ENCODE measurements at regions not wholly inside any gene's neighbourhood (a gene's known extent, or its start where the extent isn't known, plus 50 kb on each side); places are given as distances from the start of the nearest gene placed in this dataset.

GRCh38 chr3:124206225-124207055 is 214.5 kb upstream of the ROPN1 start:
- ATAC-seq (replicated peaks) (no peak), DNase-seq (no peak)
- H3K27ac Mint-ChIP-seq: no peak overlapping the region
- H3K9me3 Mint-ChIP-seq: no peaks in the 10 kb centered on the region
- no peaks in the 10 kb centered on the region for H3K36me3 Mint-ChIP-seq
- H3K27me3 Mint-ChIP-seq: peaks cover 19 to 31% of the 10 kb centered on the region in 2 donors
- no peak overlapping the region for H3K4me3 Mint-ChIP-seq
- no peaks in the 10 kb centered on the region for H3K4me1 Mint-ChIP-seq

GRCh38 chr3:124207077-124207476 is 215.2 kb upstream of the ROPN1 start:
- Mint-ChIP-seq H3K9me3 (no peaks in the 10 kb centered on the region), H3K27me3 (peaks cover 19 to 31% of the 10 kb centered on the region in 2 donors), H3K36me3 (no peaks in the 10 kb centered on the region), H3K4me1 (no peaks in the 10 kb centered on the region), H3K4me3 (no peak overlapping the region), H3K27ac (no peak overlapping the region)
- no peak for ATAC-seq (replicated peaks)
- DNase-seq: no peak

DNA sequence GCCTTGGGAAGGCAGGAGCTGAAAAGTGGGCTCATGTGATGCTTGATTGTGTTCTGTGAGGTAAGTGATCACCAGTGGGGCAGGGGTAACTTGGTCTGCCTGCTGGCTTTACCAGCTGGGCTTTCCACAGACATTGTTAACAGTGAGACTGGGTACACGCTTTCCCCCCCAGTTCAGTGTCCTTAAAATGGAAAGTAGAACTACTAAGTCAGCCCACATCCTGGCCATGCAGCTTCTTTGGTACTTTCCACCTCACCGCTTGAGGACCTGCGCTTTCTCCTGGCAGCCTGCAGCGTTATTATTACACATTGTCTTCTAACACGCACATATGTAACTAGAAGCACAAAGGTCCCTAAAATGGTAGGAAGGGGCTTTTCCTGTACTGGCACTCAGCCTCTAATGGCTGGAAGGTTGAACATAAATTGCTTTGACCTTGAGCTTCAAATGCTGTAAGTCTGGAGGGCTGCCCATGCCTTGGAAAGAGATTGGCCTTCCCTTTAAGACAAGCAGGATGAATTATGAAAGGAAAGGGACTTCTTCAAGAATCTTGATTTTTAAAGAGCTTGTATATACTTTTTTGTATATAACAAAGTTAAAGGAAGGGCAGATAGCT is 216.1 kb upstream of the ROPN1 start:
- no peak overlapping the region for H3K4me3 Mint-ChIP-seq
- no peak overlapping the region for H3K27ac Mint-ChIP-seq
- no peaks in the 10 kb centered on the region for H3K9me3 Mint-ChIP-seq
- no peak for DNase-seq
- ATAC-seq (replicated peaks): no peak
- peaks cover 13 to 24% of the 10 kb centered on the region in 2 donors for H3K27me3 Mint-ChIP-seq
- no peaks in the 10 kb centered on the region for H3K4me1 Mint-ChIP-seq
- H3K36me3 Mint-ChIP-seq: no peaks in the 10 kb centered on the region

DNA sequence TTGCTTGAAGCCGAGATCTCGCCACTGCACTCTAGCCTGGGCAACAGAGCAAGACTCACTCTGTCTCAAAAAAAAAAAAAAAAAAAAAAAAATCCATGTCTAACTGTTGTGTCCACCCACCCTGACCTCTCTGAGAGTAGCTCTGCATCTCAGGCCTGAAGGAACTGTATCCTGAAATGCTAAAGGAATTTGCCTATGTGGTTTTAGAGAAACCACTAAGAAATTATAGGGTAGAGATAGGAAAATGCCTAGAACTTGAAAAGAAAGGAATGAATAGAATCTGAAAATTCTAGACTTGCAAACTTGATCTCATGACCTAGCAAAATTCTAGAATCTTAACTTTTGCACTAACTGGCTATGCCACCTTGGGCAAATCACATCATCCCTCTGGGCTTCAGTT is 217.5 kb upstream of the ROPN1 start:
- DNase-seq (no peak), ATAC-seq (replicated peaks) (no peak)
- Mint-ChIP-seq H3K9me3 (no peaks in the 10 kb centered on the region), H3K4me1 (no peaks in the 10 kb centered on the region), H3K27ac (no peak overlapping the region), H3K36me3 (no peaks in the 10 kb centered on the region), H3K4me3 (no peak overlapping the region), H3K27me3 (peaks cover 13 to 21% of the 10 kb centered on the region in 2 donors)

GRCh38 chr3:124210899-124211298 is 219.0 kb upstream of the ROPN1 start:
- H3K4me3 Mint-ChIP-seq: no peak overlapping the region
- H3K4me1 Mint-ChIP-seq: no peaks in the 10 kb centered on the region
- ATAC-seq (replicated peaks): no peak
- H3K9me3 Mint-ChIP-seq: no peaks in the 10 kb centered on the region
- DNase-seq: no peak
- H3K36me3 Mint-ChIP-seq: no peaks in the 10 kb centered on the region
- H3K27ac Mint-ChIP-seq: no peak overlapping the region
- peaks cover 12 to 20% of the 10 kb centered on the region in 2 donors for H3K27me3 Mint-ChIP-seq

- no peak overlapping the region for H3K4me3 Mint-ChIP-seq
- no peak overlapping the region for H3K27ac Mint-ChIP-seq
- no peaks in the 10 kb centered on the region for H3K36me3 Mint-ChIP-seq
- no peaks in the 10 kb centered on the region for H3K9me3 Mint-ChIP-seq
- H3K27me3 Mint-ChIP-seq: peaks cover 6 to 8% of the 10 kb centered on the region in 2 donors
- ATAC-seq (replicated peaks) (no peak), DNase-seq (no peak)
- H3K4me1 Mint-ChIP-seq: no peaks in the 10 kb centered on the region
Observed at GRCh38 chr3:124213641-124214040, 221.7 kb upstream of the ROPN1 start.

- no peaks in the 10 kb centered on the region for H3K9me3 Mint-ChIP-seq
- no peak overlapping the region for H3K4me3 Mint-ChIP-seq
- ATAC-seq (replicated peaks) (no peak), DNase-seq (no peak)
- peaks cover 15 to 22% of the 10 kb centered on the region in 2 donors for H3K27me3 Mint-ChIP-seq
- H3K36me3 Mint-ChIP-seq: no peaks in the 10 kb centered on the region
- no peak overlapping the region for H3K27ac Mint-ChIP-seq
- H3K4me1 Mint-ChIP-seq: no peaks in the 10 kb centered on the region
Observed at GRCh38 chr3:124217542-124217941, 225.6 kb upstream of the ROPN1 start.

- Mint-ChIP-seq H3K27me3 (peaks cover 22 to 36% of the 10 kb centered on the region in 2 donors), H3K4me1 (no peaks in the 10 kb centered on the region), H3K9me3 (no peaks in the 10 kb centered on the region), H3K4me3 (no peak overlapping the region), H3K27ac (no peak overlapping the region), H3K36me3 (no peaks in the 10 kb centered on the region)
- DNase-seq (no peak), ATAC-seq (replicated peaks) (no peak)
Observed at GRCh38 chr3:124221422-124221821, 229.5 kb upstream of the ROPN1 start.

DNA sequence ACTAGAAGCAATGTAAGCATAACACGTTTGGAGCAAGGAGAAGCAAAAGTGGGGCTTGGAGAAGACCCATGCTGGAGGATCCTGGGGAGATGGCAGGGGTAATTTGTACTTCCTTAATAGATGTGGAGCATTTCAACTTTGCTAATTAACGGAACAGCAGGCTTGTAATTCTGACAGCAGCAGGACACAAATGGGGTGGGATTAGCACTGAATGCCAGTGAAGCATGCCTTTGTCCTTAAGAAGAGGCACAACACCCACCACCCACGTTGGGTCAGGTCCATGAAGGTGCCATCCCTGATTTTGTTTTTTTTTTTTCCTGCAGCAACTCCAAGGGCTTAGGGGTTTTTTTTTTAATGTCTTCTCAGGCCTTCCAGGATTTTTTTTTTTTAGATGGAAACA is 231.9 kb upstream of the ROPN1 start:
- no peaks in the 10 kb centered on the region for H3K4me1 Mint-ChIP-seq
- no peak overlapping the region for H3K4me3 Mint-ChIP-seq
- no peaks in the 10 kb centered on the region for H3K36me3 Mint-ChIP-seq
- ATAC-seq (replicated peaks): no peak
- no peak overlapping the region for H3K27ac Mint-ChIP-seq
- peaks cover 0 to 2% of the 10 kb centered on the region in 2 donors for H3K9me3 Mint-ChIP-seq
- no peak for DNase-seq
- H3K27me3 Mint-ChIP-seq: peaks cover 21 to 44% of the 10 kb centered on the region in 2 donors

DNA sequence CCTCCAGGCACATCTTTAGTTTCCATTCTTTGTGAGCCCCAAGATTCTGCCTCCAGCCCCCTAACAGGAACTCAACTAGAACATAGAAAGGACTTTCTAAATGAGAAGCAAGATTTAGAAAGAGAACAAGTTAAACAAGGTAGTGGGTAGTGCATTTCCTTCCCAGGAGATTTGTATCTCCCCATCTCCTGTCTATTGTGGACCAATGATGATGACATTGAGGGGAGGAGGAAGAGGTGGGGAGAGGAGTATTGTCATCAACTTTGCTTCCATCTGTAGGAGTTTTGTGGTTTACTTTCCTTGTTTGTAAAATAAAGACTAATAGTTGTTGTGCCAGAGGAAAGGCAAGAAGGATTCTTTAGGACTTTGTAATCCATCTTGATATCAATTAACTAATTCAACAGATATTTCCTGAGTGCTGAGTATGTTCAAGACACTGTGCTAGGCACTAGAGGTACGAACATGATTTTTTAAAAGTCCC is 235.3 kb upstream of the ROPN1 start:
- no peaks in the 10 kb centered on the region for H3K36me3 Mint-ChIP-seq
- peaks cover 0 to 4% of the 10 kb centered on the region in 2 donors for H3K9me3 Mint-ChIP-seq
- H3K27me3 Mint-ChIP-seq: peaks cover 32 to 42% of the 10 kb centered on the region in 2 donors
- H3K4me1 Mint-ChIP-seq: no peaks in the 10 kb centered on the region
- H3K27ac Mint-ChIP-seq: no peak overlapping the region
- no peak for DNase-seq
- no peak overlapping the region for H3K4me3 Mint-ChIP-seq
- ATAC-seq (replicated peaks): no peak

DNA sequence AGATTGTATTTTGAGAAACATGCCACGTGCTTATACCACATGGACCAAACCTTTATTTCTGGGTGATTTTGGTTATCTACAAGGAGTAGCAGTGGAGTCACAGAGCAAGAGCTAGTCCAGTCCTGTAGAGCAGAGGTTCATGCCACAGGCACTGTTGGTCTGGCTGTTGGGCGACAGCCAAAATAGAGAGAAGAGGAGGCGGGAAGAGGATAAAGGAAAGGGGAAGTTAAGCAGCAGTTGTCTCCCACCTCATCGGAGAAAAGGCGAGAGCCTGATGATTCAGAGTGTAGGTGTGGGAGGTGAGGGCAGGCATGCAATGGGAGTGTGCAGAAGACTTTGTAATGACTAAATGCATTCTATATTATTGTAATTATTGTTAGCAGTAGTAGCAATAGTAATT is 237.5 kb upstream of the ROPN1 start:
- peaks cover 0 to 4% of the 10 kb centered on the region in 2 donors for H3K9me3 Mint-ChIP-seq
- peaks cover 31 to 37% of the 10 kb centered on the region in 2 donors for H3K27me3 Mint-ChIP-seq
- no peak overlapping the region for H3K4me3 Mint-ChIP-seq
- ATAC-seq (replicated peaks) (peak in 1 of 2 donors; percentile 34), DNase-seq (no peak)
- no peaks in the 10 kb centered on the region for H3K4me1 Mint-ChIP-seq
- no peak overlapping the region for H3K27ac Mint-ChIP-seq
- no peaks in the 10 kb centered on the region for H3K36me3 Mint-ChIP-seq

DNA sequence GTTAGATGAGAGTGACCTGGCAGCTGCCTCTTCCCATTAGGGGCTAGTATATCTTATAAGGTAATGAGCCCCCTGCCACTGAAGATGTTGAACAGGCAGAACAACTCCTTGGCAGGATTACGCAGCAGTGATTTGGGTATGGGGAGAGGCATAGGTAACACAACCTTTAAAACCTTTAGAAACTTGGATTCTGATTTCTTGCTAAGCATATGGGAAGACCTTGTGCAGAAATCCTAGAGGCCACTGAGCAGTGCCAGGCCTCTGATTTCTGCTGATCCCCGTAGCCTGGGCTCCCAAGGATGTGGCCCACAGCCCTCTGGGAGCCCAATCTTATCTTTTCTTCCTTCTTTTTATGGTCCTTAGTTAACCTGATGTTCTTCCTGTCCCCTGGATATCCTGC is 237.9 kb upstream of the ROPN1 start:
- Mint-ChIP-seq H3K9me3 (peaks cover 0 to 4% of the 10 kb centered on the region in 2 donors), H3K36me3 (no peaks in the 10 kb centered on the region), H3K27ac (no peak overlapping the region), H3K4me3 (no peak overlapping the region), H3K27me3 (peaks cover 35 to 41% of the 10 kb centered on the region in 2 donors), H3K4me1 (no peaks in the 10 kb centered on the region)
- ATAC-seq (replicated peaks): no peak
- no peak for DNase-seq

GRCh38 chr3:124230432-124230831 is 238.5 kb upstream of the ROPN1 start:
- no peaks in the 10 kb centered on the region for H3K4me1 Mint-ChIP-seq
- H3K27ac Mint-ChIP-seq: no peak overlapping the region
- DNase-seq (no peak), ATAC-seq (replicated peaks) (no peak)
- no peak overlapping the region for H3K4me3 Mint-ChIP-seq
- no peaks in the 10 kb centered on the region for H3K36me3 Mint-ChIP-seq
- H3K9me3 Mint-ChIP-seq: peaks cover 0 to 4% of the 10 kb centered on the region in 2 donors
- peaks cover 36 to 43% of the 10 kb centered on the region in 2 donors for H3K27me3 Mint-ChIP-seq

- DNase-seq: no peak
- no peak for ATAC-seq (replicated peaks)
Observed at GRCh38 chr3:124230998-124231397, 239.1 kb upstream of the ROPN1 start.

DNA sequence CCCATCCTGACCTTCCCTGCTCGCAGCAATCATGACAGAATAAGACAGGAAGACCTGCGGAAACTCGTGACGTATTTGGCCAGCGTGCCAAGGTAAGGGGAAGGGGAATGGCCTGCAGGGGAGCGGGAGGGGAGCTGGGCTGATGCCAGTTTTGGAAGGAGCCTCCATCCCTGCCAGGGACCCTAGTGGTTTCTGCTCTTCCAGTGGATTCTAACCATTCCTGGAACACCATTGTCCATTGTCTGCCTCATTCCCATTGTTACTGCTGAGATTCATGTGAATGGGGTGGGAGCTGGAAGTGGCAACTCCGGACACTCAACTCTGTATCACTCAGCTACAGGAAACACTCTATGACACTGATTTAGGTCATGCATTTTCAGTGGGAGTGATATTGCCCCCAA is 242.9 kb upstream of the ROPN1 start:
- DNase-seq (no peak), ATAC-seq (replicated peaks) (no peak)
- no peaks in the 10 kb centered on the region for H3K4me1 Mint-ChIP-seq
- H3K27ac Mint-ChIP-seq: no peak overlapping the region
- H3K36me3 Mint-ChIP-seq: no peaks in the 10 kb centered on the region
- H3K9me3 Mint-ChIP-seq: no peaks in the 10 kb centered on the region
- H3K4me3 Mint-ChIP-seq: no peak overlapping the region
- peaks cover 36 to 37% of the 10 kb centered on the region in 2 donors for H3K27me3 Mint-ChIP-seq

More at GRCh38 chr3:124230998-124231397, 239.1 kb upstream of the ROPN1 start:
- H3K27me3 Mint-ChIP-seq: peaks cover 40 to 46% of the 10 kb centered on the region in 2 donors
- no peak overlapping the region for H3K4me3 Mint-ChIP-seq
- peaks cover 0 to 4% of the 10 kb centered on the region in 2 donors for H3K9me3 Mint-ChIP-seq
- H3K27ac Mint-ChIP-seq: no peak overlapping the region
- H3K36me3 Mint-ChIP-seq: no peaks in the 10 kb centered on the region
- H3K4me1 Mint-ChIP-seq: no peaks in the 10 kb centered on the region
